ENCODE measurements at regions not wholly inside any gene's neighbourhood (a gene's known extent, or its start where the extent isn't known, plus 50 kb on each side); places are given as distances from the start of the nearest gene placed in this dataset.

GRCh38 chr4:138096384-138097062, 145.6 kb downstream of the SLC7A11 start:
- Histone ChIP-seq H3K27me3 (ENCODE audit: insufficient read depth) (no peaks in the 10 kb centered on the region), H3F3A (replicated peaks; ENCODE audit: low read depth) (no peaks in the 10 kb centered on the region), H3K36me3 (ENCODE audit: insufficient read depth) (no peaks in the 10 kb centered on the region), H3K9me2 (ENCODE audit: insufficient read depth) (no peaks in the 10 kb centered on the region), H3K4me2 (no peak overlapping the region), H4K20me1 (replicated peaks; ENCODE audit: insufficient read depth) (no peaks in the 10 kb centered on the region), H3K27ac (ENCODE audit: low read depth) (no peak overlapping the region), H3K4me3 (no peak overlapping the region), H3K79me2 (replicated peaks; ENCODE audit: insufficient read depth) (no peaks in the 10 kb centered on the region), H3K4me1 (ENCODE audit: insufficient read depth) (peaks cover 9% of the 10 kb centered on the region), H2AFZ (no peak overlapping the region)
- DNase-seq (ENCODE audit: low spot score) (no peak), ATAC-seq (no peak)
- Mint-ChIP-seq H3K4me1 (no peaks in the 10 kb centered on the region; the same call in 2 of the 3 replicates), H3K27me3 (ENCODE audit: insufficient read depth, low read depth, poor library complexity) (no peaks in the 10 kb centered on the region), H3K36me3 (ENCODE audit: low read depth) (no peaks in the 10 kb centered on the region), H3K9me3 (no peaks in the 10 kb centered on the region), H3K4me3 (no peak overlapping the region), H3K27ac (no peak overlapping the region)
- TF ChIP-seq POLR2AphosphoS5 (IDR thresholded peaks at IDR 0.05; ENCODE audit: low read depth) (no peak), EZH2phosphoT487 (IDR thresholded peaks at IDR 0.05; ENCODE audit: unreplicated experiment) (no peak)

GRCh38 chr4:138095378-138095777, 146.8 kb downstream of the SLC7A11 start:
- H3K4me2 ChIP-seq: no peak overlapping the region
- H3K4me1 ChIP-seq (ENCODE audit: insufficient read depth): no peaks in the 10 kb centered on the region
- H3K27me3 ChIP-seq (ENCODE audit: insufficient read depth): no peaks in the 10 kb centered on the region
- H2AFZ ChIP-seq: peak overlapping the region; percentile 14; the same call in 1 of the 2 replicates
- no peaks in the 10 kb centered on the region for H3K36me3 ChIP-seq (ENCODE audit: insufficient read depth)
- Mint-ChIP-seq H3K4me3 (no peak overlapping the region), H3K4me1 (no peaks in the 10 kb centered on the region; the same call in 2 of the 3 replicates), H3K27ac (no peak overlapping the region), H3K36me3 (ENCODE audit: low read depth) (no peaks in the 10 kb centered on the region), H3K9me3 (no peaks in the 10 kb centered on the region; the same call in 2 of the 3 replicates), H3K27me3 (ENCODE audit: insufficient read depth, low read depth, poor library complexity) (no peaks in the 10 kb centered on the region)
- no peak overlapping the region for H3K27ac ChIP-seq (ENCODE audit: low read depth)
- H3K4me3 ChIP-seq: no peak overlapping the region
- H3K79me2 ChIP-seq (replicated peaks; ENCODE audit: insufficient read depth): no peaks in the 10 kb centered on the region
- ATAC-seq (no peak), DNase-seq (ENCODE audit: low spot score) (no peak)
- H3K9me2 ChIP-seq (ENCODE audit: insufficient read depth): no peaks in the 10 kb centered on the region
- no peaks in the 10 kb centered on the region for H4K20me1 ChIP-seq (replicated peaks; ENCODE audit: insufficient read depth)
- TF ChIP-seq POLR2AphosphoS5 (IDR thresholded peaks at IDR 0.05; ENCODE audit: low read depth) (no peak), EZH2phosphoT487 (IDR thresholded peaks at IDR 0.05; ENCODE audit: unreplicated experiment) (no peak), CTCF (conservative IDR thresholded peaks at IDR 0.05; ENCODE audit: low read depth in 2 of 2) (no peak), EZH2 (IDR thresholded peaks at IDR 0.05; ENCODE audit: low read depth, unreplicated experiment) (no peak), NANOG (IDR thresholded peaks at IDR 0.05; ENCODE audit: borderline replicate concordance) (no peak), ZNF462 (CRISPR knock-in tag; IDR thresholded peaks at IDR 0.05) (no peak), CREB1 (CRISPR knock-in tag; IDR thresholded peaks at IDR 0.05; ENCODE audit: low read depth) (no peak), ETS1 (IDR thresholded peaks at IDR 0.05) (no peak), JUNB (IDR thresholded peaks at IDR 0.05; ENCODE audit: unreplicated experiment) (no peak)
- H3F3A ChIP-seq (replicated peaks; ENCODE audit: low read depth): no peaks in the 10 kb centered on the region
